Neural cell (in vitro differentiated cells): ENCODE measurements at regions not wholly inside any gene's neighbourhood (a gene's known extent, or its start where the extent isn't known, plus 50 kb on each side); places are given as distances from the start of the nearest gene placed in this dataset.

ENCODE experiments used
- H2AFZ ChIP-seq: fragments of 200-600, 300-800 bp; sonication (generic), shearing (Covaris generic); 2 replicates; pipeline ENCODE4 v1.6.0; 2014; ENCODE audit warnings: low read depth, mild to moderate bottlenecking, antibody characterized with exemption, low read length, moderate library complexity
- H3F3A ChIP-seq: fragments of 200-600 bp; shearing (Covaris generic); 2 replicates; pipeline ENCODE4 v1.6.1; 2016; ENCODE audit warnings: mild to moderate bottlenecking, moderate library complexity, mixed read lengths, antibody characterized with exemption, low read length; ENCODE audit not compliant: insufficient read depth, poor library complexity, severe bottlenecking
- H3K27ac ChIP-seq: fragments of 200-600, 300-800 bp; sonication (generic), shearing (Covaris generic); 2 replicates; pipeline ENCODE4 v1.5.1; 2014; ENCODE audit warnings: mild to moderate bottlenecking, low read length, moderate library complexity
- H3K27me3 ChIP-seq: fragments of 300-800, 200-600 bp; sonication (generic), shearing (Covaris generic); 2 replicates; pipeline ENCODE4 v1.6.0; 2014; ENCODE audit warnings: mild to moderate bottlenecking, low read depth, low read length, moderate library complexity; ENCODE audit not compliant: insufficient read depth
- H3K36me3 ChIP-seq: fragments of 300-800, 200-600 bp; sonication (generic), shearing (Covaris generic); 2 replicates; pipeline ENCODE4 v1.5.1; 2014; ENCODE audit warnings: mild to moderate bottlenecking, antibody characterized with exemption, low read length, moderate library complexity; ENCODE audit not compliant: insufficient read depth
- H3K4me2 ChIP-seq: fragments of 300-800, 200-600 bp; sonication (generic), shearing (Covaris generic); 2 replicates; pipeline ENCODE4 v1.6.0; 2014; ENCODE audit warnings: mild to moderate bottlenecking, low read length
- H3K4me3 ChIP-seq: fragments of 300-800, 200-600 bp; sonication (generic), shearing (Covaris generic); 2 replicates; pipeline ENCODE4 v1.5.1; 2014; ENCODE audit warnings: mild to moderate bottlenecking, low read length, moderate library complexity
- H3K79me2 ChIP-seq: fragments of 200-600 bp; shearing (Covaris generic); replicated peaks from 2 replicates; pipeline ENCODE4 v1.6.0; 2014; ENCODE audit warnings: mild to moderate bottlenecking, low read length, moderate library complexity; ENCODE audit not compliant: insufficient read depth
- H3K9ac ChIP-seq: fragments of 300-800, 200-600 bp; sonication (generic), shearing (Covaris generic); 2 replicates; pipeline ENCODE4 v1.6.1; 2016; ENCODE audit warnings: mild to moderate bottlenecking, low read length, mixed read lengths
- H3K9me2 ChIP-seq: fragments of 200-600 bp; shearing (Covaris generic); 2 replicates; pipeline ENCODE4 v1.6.1; 2016; ENCODE audit warnings: mild to moderate bottlenecking, low read length, mixed read lengths; ENCODE audit not compliant: insufficient read depth
- H3K9me3 ChIP-seq: fragments of 200-600, 300-800 bp; sonication (generic), shearing (Covaris generic); 2 replicates; pipeline ENCODE4 v1.6.1; 2016; ENCODE audit warnings: mild to moderate bottlenecking, mixed run types, low read length, moderate library complexity, mixed read lengths
- H4K20me1 ChIP-seq: fragments of 200-600 bp; shearing (Covaris generic); 2 replicates; pipeline ENCODE4 v1.6.1; 2016; ENCODE audit warnings: mild to moderate bottlenecking, mixed run types; ENCODE audit not compliant: insufficient read depth
- CTCF ChIP-seq: fragments of 450-650 bp; IDR thresholded peaks from 2 replicates; pipeline ENCODE4 v1.5.1; 2014; ENCODE audit warnings: antibody characterized with exemption, mild to moderate bottlenecking, moderate library complexity; ENCODE audit not compliant: poor library complexity, severe bottlenecking
- EP300 ChIP-seq: fragments of 450-650 bp; conservative IDR thresholded peaks from 2 replicates; pipeline ENCODE4 v1.6.1; 2014; ENCODE audit warnings: antibody characterized with exemption, mild to moderate bottlenecking, moderate library complexity; ENCODE audit not compliant: poor library complexity, severe bottlenecking
- EZH2 ChIP-seq: fragments of 200-600, 300-800 bp; shearing (Covaris generic), sonication (generic); IDR thresholded peaks from 2 replicates; pipeline ENCODE4 v1.6.1; 2014; ENCODE audit warnings: antibody characterized with exemption, low read length, borderline replicate concordance, mild to moderate bottlenecking; ENCODE audit not compliant: insufficient read depth, poor library complexity, severe bottlenecking
- MXI1 ChIP-seq: fragments of 450-650 bp; conservative IDR thresholded peaks from 2 replicates; pipeline ENCODE4 v1.6.1; 2014; ENCODE audit warnings: antibody characterized with exemption, mild to moderate bottlenecking; ENCODE audit not compliant: poor library complexity, severe bottlenecking
- POLR2AphosphoS5 ChIP-seq: IDR thresholded peaks from 2 replicates; pipeline ENCODE4 v1.6.1; 2012
- RAD21 ChIP-seq: fragments of 450-650 bp; conservative IDR thresholded peaks from 2 replicates; pipeline ENCODE4 v1.6.1; 2014; ENCODE audit warnings: antibody characterized with exemption, mild to moderate bottlenecking, moderate library complexity
- REST ChIP-seq: IDR thresholded peaks from 2 replicates; pipeline ENCODE4 v1.6.1; 2012; ENCODE audit warnings: borderline replicate concordance
- SMC3 ChIP-seq: fragments of 450-650 bp; conservative IDR thresholded peaks from 2 replicates; pipeline ENCODE4 v1.6.1; 2014; ENCODE audit warnings: antibody characterized with exemption, mild to moderate bottlenecking, moderate library complexity; ENCODE audit not compliant: poor library complexity
- TAF1 ChIP-seq: IDR thresholded peaks from 2 replicates; pipeline ENCODE4 v1.6.1; 2012; ENCODE audit warnings: low read depth

GRCh38 chr4:125917559-125917958 lies 602.8 kb downstream of the FAT4 start:
- H3K27me3 ChIP-seq, result no peaks in the 10 kb centered on the region
- H3K4me2 ChIP-seq, result no peak overlapping the region
- H3K9ac ChIP-seq, result no peak overlapping the region
- H3K27ac ChIP-seq, result no peak overlapping the region
- no peaks in the 10 kb centered on the region for H3F3A ChIP-seq
- H2AFZ ChIP-seq, result no peak overlapping the region
- no peaks in the 10 kb centered on the region for H3K79me2 ChIP-seq
- H3K36me3 ChIP-seq, result no peaks in the 10 kb centered on the region
- no peaks in the 10 kb centered on the region for H3K9me3 ChIP-seq
- no peak overlapping the region for H3K4me3 ChIP-seq
- no peaks in the 10 kb centered on the region for H4K20me1 ChIP-seq
- no peaks in the 10 kb centered on the region for H3K9me2 ChIP-seq
- TF ChIP-seq EZH2 (no peak), EP300 (no peak), SMC3 (no peak), MXI1 (no peak), REST (no peak), CTCF (no peak), RAD21 (no peak), TAF1 (no peak), POLR2AphosphoS5 (no peak)

- H3F3A ChIP-seq, result no peaks in the 10 kb centered on the region
- no peaks in the 10 kb centered on the region for H3K9me3 ChIP-seq
- H3K9me2 ChIP-seq, result no peaks in the 10 kb centered on the region
- no peaks in the 10 kb centered on the region for H3K27me3 ChIP-seq
- no peak for TF ChIP-seq EZH2
- TF ChIP-seq CTCF, result no peak
- no peak for TF ChIP-seq EP300
- TF ChIP-seq MXI1, result no peak
- no peak for TF ChIP-seq REST
- TF ChIP-seq TAF1, result no peak
- no peak overlapping the region for H3K4me2 ChIP-seq
- H3K79me2 ChIP-seq, result no peaks in the 10 kb centered on the region
- no peak overlapping the region for H2AFZ ChIP-seq
- no peak overlapping the region for H3K27ac ChIP-seq
- no peak overlapping the region for H3K9ac ChIP-seq
- no peaks in the 10 kb centered on the region for H4K20me1 ChIP-seq
- no peak overlapping the region for H3K4me3 ChIP-seq
- H3K36me3 ChIP-seq, result no peaks in the 10 kb centered on the region
These were observed 613.9 kb downstream of the FAT4 start for GRCh38 chr4:125928652-125929051.
